ENCODE measurements at regions not wholly inside any gene's neighbourhood (a gene's known extent, or its start where the extent isn't known, plus 50 kb on each side); places are given as distances from the start of the nearest gene placed in this dataset.

GRCh38 chr16:79402356-79402755 lies 198.2 kb downstream of the MAF start:
- ChIA-PET POLR2A (interaction anchor here (0.8 kb wide), 1 partner anchor 13 kb away, joined by 3 read pairs; no protein-coding TSS in a partner anchor), CTCF (ENCODE audit: low intra/inter-chr PET ratio) (interaction anchor here (0.6 kb wide), 1 partner anchor 153 kb away, joined by 5 read pairs; no protein-coding TSS in a partner anchor)
- FAIRE-seq, result no peak
- TF ChIP-seq BRF1 (IDR thresholded peaks at IDR 0.05; ENCODE audit: borderline replicate concordance, extremely low read depth, insufficient read length), result no peak
- no peak for TF ChIP-seq RFX7 (CRISPR knock-in tag; IDR thresholded peaks at IDR 0.05)
- no peak for TF ChIP-seq NBN (IDR thresholded peaks at IDR 0.05; ENCODE audit: low read depth)
- TF ChIP-seq MAX (CRISPR knock-in tag; IDR thresholded peaks at IDR 0.05), result no peak
- TF ChIP-seq ZHX1 (conservative IDR thresholded peaks at IDR 0.05; ENCODE audit: low read length), result no peak
- TF ChIP-seq CXXC5 (CRISPR knock-in tag; IDR thresholded peaks at IDR 0.05), result 0 out of 2 replicates have a peak, but pooled peaks have one; percentile 9
- TF ChIP-seq MNT (conservative IDR thresholded peaks at IDR 0.05), result 0 out of 4 replicates have a peak, but pooled peaks of 1 of the 2 experiments have one; percentile 10
- no peak for TF ChIP-seq HNRNPUL1 (IDR thresholded peaks at IDR 0.05; ENCODE audit: low read length)
- no peak for TF ChIP-seq PHB (CRISPR knock-in tag; IDR thresholded peaks at IDR 0.05)
- no peak for TF ChIP-seq RBM22 (IDR thresholded peaks at IDR 0.05; ENCODE audit: low read depth, low read length, poor library complexity, severe bottlenecking)
- no peak for TF ChIP-seq EZH2 (IDR thresholded peaks at IDR 0.05; ENCODE audit: borderline replicate concordance, low read depth, low read length)
- TF ChIP-seq ILF3 (IDR thresholded peaks at IDR 0.05; ENCODE audit: borderline replicate concordance), result no peak
- no peak for TF ChIP-seq ARID3A (IDR thresholded peaks at IDR 0.05; ENCODE audit: borderline replicate concordance, low read depth, low read length)
- no peak for TF ChIP-seq ZNF76 (CRISPR knock-in tag; IDR thresholded peaks at IDR 0.05; ENCODE audit: borderline replicate concordance)
- no peak for TF ChIP-seq ZNF3 (CRISPR knock-in tag; IDR thresholded peaks at IDR 0.05)
- no peak for TF ChIP-seq CREB3 (tag; conservative IDR thresholded peaks at IDR 0.05; ENCODE audit: low read depth)

More at GRCh38 chr16:79402356-79402755, 198.2 kb downstream of the MAF start:
- Histone ChIP-seq H3K4me2 (ENCODE audit: insufficient read depth, low read length) (peak overlapping the region; percentile 19), H3K9ac (ENCODE audit: insufficient read depth in 1 of 2, low read depth in 2 of 2, low read length in 2 of 2) (peak overlapping the region; percentile 8 to 28), H4K20me1 (replicated peaks; ENCODE audit: control insufficient read depth, insufficient read depth, low read length) (no peaks in the 10 kb centered on the region), H3K36me3 (ENCODE audit: control insufficient read depth, insufficient read depth, low read length) (no peaks in the 10 kb centered on the region), H3K27ac (ENCODE audit: extremely low read depth, low read depth, low read length) (peak overlapping the region; percentile 30), H3K9me1 (ENCODE audit: control insufficient read depth, insufficient read depth, low read length) (no peaks in the 10 kb centered on the region), H2AFZ (ENCODE audit: low read depth, low read length) (peak overlapping the region; percentile 48), H3K27me3 (ENCODE audit: control insufficient read depth in 2 of 2, insufficient read depth in 2 of 2, low read length in 2 of 2) (peaks cover 6 to 14% of the 10 kb centered on the region in 2 experiments; a peak in 3 of 5 replicates), H3K9me3 (replicated peaks; ENCODE audit: control insufficient read depth, insufficient read depth, low read depth, low read length) (no peaks in the 10 kb centered on the region; the same call in 1 of the 2 replicates), H3K4me1 (replicated peaks in 1 of 2; ENCODE audit: control insufficient read depth in 2 of 2, insufficient read depth in 2 of 2, low read length in 2 of 2) (peaks cover 24 to 25% of the 10 kb centered on the region in 2 experiments; a peak in 4 of 5 replicates), H3K79me2 (ENCODE audit: control insufficient read depth, insufficient read depth, low read length) (no peaks in the 10 kb centered on the region), H3K4me3 (no peak overlapping the region)
- peak; percentile 76 for ATAC-seq
- no TSS peak for BruUV-seq (replicated peaks)
- intact Hi-C loops (cut with micrococcal nuclease), result no loop called here
- WGBS (ENCODE audit: insufficient coverage, low coverage, missing lambda C conversion rate), result 3% methylated on average over 5 of the region's 5 CpGs
- peak; percentile 73 to 78 (median 76) for DNase-seq (ENCODE audit: extremely low read depth in 1 of 4, low spot score in 3 of 4)
- in situ Hi-C loops (cut with MboI), result no loop called here
